ENCODE measurements at regions not wholly inside any gene's neighbourhood (a gene's known extent, or its start where the extent isn't known, plus 50 kb on each side); places are given as distances from the start of the nearest gene placed in this dataset.
"Not testable (repeated sequence)": the region's sequence is repeated elsewhere in the genome, so short reads cannot be mapped to it uniquely, and the experiment has no call there.

DNA sequence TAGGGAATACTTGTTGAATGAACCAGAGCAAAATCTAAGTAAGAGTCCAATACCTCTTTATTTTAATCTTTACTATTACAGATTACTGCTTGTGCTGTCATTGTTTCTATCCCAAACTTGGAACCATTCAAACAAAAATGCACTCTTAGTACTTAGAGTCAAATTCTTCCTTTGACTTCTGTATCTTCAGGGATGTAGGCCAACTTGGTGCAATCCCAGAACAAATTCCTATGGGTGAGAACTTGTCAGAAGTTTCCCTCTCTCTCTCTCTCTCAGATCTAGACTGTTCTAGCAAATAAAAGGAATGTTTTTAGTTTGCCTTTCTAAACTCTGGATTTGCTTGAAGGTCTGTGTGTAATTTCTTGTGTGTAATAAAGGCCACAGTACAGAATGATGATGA, 329.0 kb upstream of the TMTC4 start:
- ATAC-seq (no peak), DNase-seq (ENCODE audit: low spot score) (no peak)

DNA sequence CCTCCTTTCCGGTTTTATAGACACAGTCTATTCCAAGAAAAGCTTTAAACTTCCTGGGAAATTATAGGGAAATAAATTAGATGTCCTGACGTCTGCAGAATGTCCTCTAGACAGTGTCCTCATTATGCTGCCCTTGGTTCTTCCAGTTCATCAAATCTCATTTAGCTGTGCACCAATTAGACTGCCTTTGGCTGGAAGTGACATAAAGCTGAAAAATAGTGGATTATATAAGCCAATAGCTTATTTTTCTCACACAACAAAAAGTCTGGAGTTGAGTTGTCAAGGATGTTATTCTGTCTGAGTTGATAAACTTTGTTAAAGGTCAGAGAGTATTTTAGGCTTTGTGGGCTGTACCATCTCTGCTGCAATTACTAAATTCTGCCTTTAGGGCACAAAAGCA, 314.8 kb upstream of the TMTC4 start:
- ATAC-seq (peak; percentile 42), DNase-seq (ENCODE audit: low spot score) (no peak)

DNA sequence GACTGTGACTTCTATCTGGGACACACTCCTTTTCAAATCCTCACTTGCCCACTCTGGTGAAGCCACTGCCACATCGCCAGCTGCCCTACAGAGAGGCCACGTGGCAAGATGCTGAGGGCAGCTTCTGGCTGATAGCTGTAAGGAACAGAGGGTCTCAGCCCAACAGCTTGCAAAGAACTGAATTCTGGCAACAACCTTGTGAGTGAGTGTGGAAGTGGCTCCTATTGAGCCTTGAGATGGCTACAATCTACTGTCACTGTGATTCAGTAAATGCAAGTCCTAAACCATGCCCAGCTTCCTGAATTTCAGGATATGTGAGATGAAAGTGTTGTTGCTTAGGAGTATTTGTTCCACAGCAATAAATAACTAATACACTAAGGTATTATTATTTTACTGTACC, 314.3 kb upstream of the TMTC4 start:
- DNase-seq (ENCODE audit: low spot score) (no peak), ATAC-seq (no peak)

DNA sequence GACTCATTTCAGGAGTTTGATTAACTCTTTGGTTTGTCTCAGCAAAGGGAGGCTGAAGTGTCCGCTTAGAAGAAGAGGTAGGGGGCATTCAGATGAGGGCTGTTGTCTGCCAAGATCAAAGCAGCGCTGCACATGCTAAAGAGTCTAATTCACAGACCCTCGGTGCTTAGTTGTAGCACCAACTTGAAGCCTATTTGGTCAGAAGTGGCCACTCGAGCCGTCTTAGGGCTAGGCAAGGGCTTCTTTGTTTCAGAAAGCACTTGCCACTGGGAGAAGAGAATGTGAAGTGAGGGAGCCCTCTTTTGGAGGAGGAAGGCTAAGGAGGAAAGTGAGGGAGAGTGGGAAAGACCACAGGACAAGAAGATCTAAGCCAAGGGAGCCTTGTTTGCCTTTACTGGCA, 313.4 kb upstream of the TMTC4 start:
- DNase-seq (ENCODE audit: low spot score) (no peak), ATAC-seq (peak; percentile 71)

DNA sequence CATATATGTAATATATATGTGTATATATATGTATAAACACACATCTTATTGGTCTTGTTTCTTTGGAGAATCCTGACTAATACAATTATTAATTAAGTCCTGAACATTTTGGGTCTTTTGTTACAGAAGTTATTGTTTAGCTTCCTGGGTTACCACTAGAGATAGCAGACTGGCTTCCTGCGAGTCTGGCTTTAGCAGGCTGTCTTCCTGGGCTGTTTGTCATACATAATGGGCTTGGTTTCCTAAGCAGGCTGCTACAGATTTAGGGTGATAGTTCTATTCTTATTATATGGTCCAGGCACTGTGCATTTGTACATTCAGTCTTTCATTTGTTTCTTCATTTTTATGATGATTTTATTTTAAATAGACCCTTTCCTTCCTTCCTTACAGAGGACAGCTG, 312.0 kb upstream of the TMTC4 start:
- ATAC-seq, result peak; percentile 31
- no peak for DNase-seq (ENCODE audit: low spot score)

DNA sequence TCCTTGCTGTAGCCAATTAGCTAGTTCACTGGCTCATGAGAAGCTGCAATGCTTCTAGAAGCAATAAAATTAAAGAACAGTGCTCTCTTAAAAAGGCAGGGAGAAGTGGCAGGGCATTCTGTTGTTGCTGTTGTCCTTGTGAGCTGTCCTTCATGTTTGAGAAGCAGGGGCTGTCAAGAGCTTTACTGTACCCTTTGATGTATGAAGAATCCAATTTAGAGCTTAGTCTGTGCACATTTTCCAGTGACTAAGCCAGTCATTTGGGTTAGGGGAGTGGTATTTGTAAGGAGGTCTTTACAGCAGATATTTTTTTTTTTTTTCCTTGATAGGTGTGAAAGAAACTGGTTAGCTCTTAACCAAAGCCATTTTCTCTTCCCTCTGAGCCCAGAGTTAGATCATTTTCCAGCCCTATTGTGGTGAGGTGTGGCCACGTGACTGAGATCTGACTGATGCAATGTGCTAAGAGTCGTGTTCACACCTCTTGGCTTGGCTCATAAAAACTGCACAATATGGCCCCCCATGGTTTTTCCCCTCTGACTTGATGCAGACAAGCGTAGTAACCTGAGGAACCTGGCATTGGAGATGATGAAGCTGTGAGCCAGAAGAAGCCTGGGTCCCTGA, 309.6 kb upstream of the TMTC4 start:
- no peak for ATAC-seq
- DNase-seq (ENCODE audit: low spot score), result no peak

DNA sequence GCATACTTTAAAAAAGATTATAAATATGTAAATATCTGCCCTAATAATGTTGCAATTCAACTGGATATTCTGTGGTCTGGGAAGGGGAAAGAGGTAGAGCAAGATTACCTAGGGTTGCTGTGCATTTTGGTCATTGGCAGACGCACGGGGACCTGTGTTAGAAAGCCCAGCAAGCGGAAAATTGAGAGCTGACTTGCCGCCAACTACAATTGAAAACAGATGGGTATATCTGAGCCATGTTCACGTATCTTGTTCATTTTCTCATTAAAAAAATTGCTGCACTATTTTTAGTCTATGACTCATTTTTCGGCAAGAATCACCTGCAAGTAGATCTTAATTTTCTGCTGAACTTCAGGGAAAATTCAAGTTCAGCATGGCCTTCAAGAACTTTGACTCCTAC, 308.5 kb upstream of the TMTC4 start:
- DNase-seq (ENCODE audit: low spot score) (no peak), ATAC-seq (no peak)

DNA sequence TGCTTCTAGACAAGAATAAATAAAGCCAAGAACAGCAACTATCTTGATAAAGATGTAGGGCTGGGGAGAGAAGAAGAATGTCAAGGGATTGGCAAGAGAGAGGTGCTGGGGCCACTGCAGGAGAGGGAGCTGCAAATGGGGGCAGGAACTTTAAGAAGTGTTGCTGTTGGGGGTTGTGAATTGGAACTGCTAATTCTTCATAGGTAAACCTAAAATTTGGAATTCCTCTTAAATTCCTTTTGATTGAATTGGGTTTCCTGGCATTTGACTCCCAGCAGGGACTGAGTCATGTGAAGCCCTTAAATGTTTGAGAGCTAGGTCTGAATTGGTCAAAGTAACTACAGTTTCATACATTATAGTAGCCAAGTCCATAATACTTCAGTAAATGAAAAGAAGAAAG, 305.6 kb upstream of the TMTC4 start:
- ATAC-seq, result no peak

DNA sequence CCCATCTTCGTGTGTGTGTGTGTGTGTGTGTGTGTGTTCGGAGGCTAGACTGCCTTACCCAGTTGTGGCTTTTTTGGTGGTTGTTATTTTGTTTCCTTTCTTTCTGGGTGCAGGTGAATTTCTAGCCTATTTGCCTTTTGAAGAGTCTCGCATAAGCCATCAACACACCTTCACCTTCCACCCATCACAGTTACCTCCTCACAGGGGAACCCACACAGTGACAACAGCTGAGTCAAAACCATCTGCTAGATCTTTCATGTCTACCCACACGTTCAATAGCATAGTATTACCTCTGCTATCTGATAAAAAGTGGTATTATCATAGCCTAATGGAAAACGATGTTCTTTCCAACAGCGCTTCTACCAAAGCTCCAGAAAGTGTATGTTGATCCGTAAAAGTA, 303.2 kb upstream of the TMTC4 start:
- DNase-seq (ENCODE audit: low spot score) (no peak), ATAC-seq (no peak)

More for the DNA sequence above, 305.6 kb upstream of the TMTC4 start:
- no peak for DNase-seq (ENCODE audit: low spot score)

DNA sequence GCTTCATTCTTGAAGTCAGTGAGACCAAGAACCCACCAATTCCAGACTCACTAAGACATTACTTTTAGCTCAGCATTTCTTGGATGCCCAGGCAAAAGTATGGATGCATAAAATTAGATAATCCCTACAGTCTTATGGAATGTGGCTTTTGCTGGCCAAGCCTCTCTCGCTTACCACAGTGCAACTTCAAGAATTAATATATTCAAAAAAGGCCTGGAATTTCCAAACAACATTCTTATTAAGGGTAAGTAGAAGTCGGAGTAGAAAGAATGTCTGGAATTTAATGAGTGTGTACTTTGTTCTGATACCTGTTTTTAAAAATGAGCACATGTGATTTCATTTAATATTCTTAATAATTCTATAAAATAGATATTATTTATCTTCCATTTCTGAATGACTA, 302.4 kb upstream of the TMTC4 start:
- DNase-seq (ENCODE audit: low spot score), result no peak
- ATAC-seq, result no peak

DNA sequence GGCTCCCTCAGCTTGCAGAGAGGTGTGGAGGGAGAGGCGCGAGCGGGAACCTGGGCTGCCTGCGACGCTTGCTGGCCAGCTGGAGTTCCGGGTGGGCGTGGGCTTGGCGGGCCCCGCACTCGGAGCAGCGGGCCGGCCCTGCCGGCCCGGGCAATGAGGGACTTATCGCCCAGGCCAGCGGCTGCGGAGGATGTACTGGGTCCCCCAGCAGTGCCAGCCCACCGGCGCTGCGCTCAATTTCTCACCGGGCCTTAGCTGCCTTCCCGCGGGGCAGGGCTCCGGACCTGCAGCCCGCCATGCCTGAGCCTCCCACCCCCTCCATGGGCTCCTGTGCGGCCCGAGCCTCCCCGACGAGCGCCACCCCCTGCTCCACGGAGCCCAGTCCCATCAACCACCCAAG, 301.1 kb upstream of the TMTC4 start:
- not testable (repeated sequence) for DNase-seq (ENCODE audit: low spot score); ATAC-seq

DNA sequence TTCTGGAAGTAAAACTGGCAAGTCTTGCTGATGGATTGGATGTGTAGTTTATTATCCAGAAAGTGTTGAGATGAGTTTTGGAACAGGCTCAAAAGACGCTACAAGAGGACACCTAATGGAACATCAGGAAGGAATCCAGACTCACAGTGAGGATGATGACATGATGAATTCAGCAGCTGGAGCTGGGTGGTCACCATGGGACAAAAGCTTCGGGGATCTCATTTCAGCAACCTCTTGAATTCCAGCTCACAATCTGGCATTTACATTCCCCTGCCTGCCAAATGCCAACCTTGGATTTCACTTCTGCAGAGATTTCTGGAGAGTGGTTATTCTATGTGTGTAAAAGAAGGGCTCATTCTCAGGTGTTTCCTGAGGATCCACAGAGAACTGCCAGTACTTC, 288.0 kb upstream of the TMTC4 start:
- ATAC-seq, result no peak
- DNase-seq (ENCODE audit: low spot score), result no peak

DNA sequence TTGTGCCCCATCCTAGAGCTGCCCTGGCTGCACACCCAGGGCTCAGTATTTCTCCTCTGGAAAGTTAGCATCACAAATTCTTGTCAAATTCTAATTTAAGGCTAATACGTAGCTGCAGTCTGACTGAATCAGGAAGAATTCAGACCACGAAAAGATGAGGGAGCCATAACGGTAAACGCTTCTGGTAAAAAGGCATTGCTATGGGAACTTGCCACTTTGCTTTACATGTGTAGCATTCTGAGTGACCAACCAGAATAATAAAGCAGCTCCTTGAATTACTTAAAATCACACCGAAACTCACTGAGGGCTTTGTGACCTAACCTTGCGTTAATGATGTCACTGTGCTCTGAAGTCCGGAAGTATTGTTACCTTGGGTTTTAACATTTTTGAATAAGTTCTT, 286.6 kb upstream of the TMTC4 start:
- DNase-seq (ENCODE audit: low spot score), result no peak
- no peak for ATAC-seq

DNA sequence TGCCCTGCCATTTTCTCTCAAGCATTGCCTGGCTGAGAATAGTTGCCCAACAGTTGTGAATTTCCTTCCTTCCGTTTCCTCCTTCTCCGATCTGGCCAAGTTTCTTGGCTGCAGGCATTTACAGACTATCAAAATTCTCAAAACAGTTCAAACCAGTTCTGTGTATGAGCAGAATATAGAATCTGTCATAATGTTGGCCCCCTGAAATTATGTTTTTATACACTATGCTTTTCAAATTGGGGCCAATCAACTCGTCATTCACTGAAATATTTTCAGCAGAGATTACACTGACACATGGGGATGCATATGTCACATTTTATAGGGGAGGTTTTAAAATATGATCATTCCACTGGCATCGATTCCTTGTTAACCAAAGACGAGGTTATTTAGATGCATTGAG, 284.2 kb upstream of the TMTC4 start:
- no peak for ATAC-seq
- DNase-seq (ENCODE audit: low spot score), result no peak

DNA sequence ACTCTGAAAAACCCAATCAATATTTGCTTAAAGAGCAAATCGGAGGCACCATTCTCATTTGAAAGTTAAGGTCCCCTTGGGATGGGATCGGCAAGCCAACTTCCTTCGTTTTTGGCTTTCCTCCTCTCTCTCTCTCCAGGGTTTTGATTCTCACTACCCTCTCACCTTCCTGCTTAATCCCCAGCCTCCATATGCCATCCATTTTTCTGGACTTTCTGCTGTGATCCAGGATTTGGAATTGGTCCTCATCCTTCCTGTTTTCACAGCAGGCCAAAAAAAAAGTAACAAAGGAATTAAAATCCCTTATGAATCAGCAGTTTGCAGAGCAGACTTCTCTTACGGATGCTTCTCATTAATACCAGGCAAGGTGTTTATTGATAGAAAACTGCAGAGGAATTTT, 283.1 kb upstream of the TMTC4 start:
- DNase-seq (ENCODE audit: low spot score) (no peak), ATAC-seq (no peak)

DNA sequence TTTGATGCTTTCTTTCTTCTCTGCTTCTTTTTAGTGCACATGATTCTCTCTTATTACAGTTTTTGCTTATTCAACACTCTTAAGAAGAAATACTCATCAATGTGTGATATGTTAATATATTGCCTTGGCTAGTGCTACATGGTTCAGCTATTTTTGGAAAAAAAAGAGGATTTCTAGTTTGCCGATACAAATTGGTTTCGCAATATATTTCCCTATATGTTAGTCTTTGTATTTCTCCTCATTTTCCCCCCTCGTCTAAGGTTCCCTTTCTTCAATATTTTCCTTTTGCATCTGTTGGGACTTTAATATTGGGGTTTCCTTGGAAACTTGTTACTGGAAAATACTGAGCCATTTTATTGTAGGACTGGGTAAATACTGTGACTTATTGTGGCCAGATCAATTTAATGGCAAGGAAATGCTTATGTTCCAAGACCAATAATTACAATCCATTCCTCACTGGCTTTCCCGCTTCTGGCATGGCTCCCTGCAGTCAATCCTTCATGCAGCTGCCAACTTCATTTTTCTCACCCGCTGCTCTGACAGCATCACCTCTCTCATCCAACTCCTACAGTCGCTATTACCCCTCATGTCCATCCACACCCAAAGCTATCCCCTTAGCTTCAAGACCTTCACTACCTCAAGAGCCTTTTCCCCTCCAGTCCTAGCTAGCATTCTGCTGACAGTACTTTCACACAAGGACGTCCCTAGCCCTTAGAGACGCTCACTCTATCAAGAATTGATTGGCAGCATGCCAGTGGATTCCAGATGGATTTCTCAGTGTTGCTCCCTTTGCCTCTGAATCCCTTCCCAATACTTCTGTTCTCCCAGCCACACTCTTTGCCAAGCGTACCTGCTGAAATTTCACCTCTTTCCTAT, 280.1 kb upstream of the TMTC4 start:
- DNase-seq (ENCODE audit: low spot score) (no peak), ATAC-seq (no peak)

DNA sequence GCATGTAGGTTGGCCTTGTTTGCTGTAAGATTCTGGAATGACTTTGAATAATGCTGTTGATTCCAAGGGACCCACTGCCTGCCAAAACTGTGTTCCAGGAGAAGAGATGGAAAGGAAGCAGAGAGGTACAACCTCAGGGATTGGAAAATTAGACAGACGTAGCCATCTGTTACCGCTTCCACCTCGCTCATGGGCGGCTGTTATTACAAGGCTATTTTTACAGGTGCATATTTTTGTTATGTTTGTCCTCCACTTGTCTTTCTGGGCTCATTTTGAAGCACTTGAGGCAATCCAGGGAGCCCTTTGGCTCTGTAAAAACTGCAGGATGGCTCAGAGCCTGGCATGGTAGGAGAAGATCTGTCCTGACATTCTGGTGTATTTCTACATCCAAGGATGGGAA, 276.4 kb upstream of the TMTC4 start:
- DNase-seq (ENCODE audit: low spot score) (no peak), ATAC-seq (no peak)

DNA sequence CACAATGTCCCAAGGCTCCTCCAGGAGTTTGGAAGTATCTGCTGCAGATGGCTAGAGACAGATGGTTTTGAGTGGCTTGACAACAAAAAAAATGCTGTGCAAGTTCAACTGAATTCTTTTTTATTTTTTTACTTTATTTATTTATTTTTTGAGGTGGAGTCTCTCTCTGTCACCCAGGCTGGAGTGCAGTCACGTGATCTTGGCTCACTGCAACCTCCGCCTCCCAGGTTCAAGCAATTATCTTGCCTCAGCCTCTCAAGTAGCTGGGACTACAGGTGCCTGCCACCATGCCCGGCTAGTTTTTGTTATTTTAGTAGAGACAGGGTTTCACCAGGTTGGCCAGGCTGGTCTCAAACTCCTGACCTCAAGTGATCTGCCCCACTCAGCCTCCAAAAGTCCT, 274.3 kb upstream of the TMTC4 start:
- DNase-seq (ENCODE audit: low spot score); ATAC-seq: not testable (repeated sequence)

DNA sequence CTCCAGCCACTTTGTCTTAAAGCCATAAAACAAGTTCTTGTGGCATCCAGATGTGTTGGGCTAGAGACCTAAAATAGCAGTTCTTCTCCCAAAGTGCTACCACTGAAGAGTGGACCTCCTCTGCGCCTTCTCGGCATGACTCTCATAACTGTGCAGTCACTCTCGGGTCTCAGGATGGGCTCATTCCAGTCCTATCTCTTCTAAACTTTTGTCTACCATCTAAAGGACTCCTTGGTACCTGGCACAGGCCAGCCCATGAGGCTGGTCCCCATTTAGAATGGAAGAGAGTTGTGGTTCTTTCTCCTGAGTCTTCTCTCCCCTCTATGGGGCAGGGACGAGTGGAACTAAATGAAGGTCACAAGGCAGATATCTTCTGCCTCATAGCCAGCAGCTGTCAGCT, 272.0 kb upstream of the TMTC4 start:
- ATAC-seq (no peak), DNase-seq (ENCODE audit: low spot score) (no peak)

DNA sequence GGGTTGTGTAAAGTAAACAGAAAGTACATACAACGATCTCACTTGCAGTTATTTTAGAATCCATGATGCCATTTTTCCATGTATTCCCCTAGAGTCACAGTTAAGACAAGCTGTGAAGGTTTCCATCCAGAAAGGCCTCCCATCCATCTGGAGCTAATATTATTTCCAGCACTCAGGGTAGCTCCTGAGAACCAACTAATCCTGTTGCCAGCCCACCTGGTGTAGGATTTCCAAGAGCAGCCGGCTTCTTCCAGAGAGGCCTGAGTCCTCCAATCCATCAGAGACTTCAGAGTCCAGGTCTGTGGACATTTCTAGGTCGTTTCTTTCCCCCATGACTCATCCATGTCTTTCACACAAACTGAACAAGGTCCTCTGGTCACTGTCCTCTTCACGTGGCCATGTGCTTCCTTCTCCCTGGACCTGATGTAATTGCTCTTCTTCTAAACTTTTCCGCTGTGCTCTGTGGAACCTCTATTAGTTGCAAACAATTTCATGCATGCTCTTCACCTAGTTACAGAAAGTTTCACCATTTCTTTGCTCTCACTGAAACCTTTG, 270.3 kb upstream of the TMTC4 start:
- ATAC-seq (no peak), DNase-seq (ENCODE audit: low spot score) (no peak)

DNA sequence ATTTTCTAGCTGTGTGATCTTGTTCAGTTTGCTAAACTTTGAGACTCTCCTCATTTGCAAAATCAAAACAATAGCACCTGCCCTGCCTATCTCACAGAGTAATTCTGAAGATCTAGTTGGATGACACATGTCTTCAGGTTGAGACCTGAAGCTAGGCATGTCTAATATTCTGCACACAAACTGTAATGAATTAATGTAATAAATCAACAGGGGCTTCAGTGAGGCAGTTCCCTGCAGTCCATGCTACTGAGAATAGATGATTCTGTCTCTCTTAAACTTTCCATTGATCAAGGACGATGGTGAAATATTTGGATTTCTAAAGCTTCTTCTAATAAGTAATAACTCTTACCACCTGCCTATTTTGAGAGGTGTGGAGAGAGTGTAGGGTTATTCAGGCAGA, 268.1 kb upstream of the TMTC4 start:
- no peak for DNase-seq (ENCODE audit: low spot score)
- no peak for ATAC-seq

Data from left lobe of liver (tissue), 2 donors.